Skeletal muscle satellite cell (primary cell): ENCODE measurements at regions not wholly inside any gene's neighbourhood (a gene's known extent, or its start where the extent isn't known, plus 50 kb on each side); places are given as distances from the start of the nearest gene placed in this dataset.

Experiments
- H3K27me3 ChIP-seq: 2 replicates; pipeline ENCODE4 v1.7.0; 2013; ENCODE audit warnings: low read length; ENCODE audit not compliant: control insufficient read depth, insufficient read depth
- H3K36me3 ChIP-seq: 2 replicates; pipeline ENCODE4 v1.7.0; 2013; ENCODE audit warnings: mild to moderate bottlenecking, control low read depth, low read length; ENCODE audit not compliant: insufficient read depth
- H3K4me1 ChIP-seq: 2 replicates; pipeline ENCODE4 v1.7.0; 2013; ENCODE audit warnings: low read length; ENCODE audit not compliant: control insufficient read depth, insufficient read depth
- H3K4me2 ChIP-seq: 2 replicates; pipeline ENCODE4 v1.7.0; 2013; ENCODE audit warnings: mild to moderate bottlenecking, low read length
- H3K4me3 ChIP-seq: 2 replicates; pipeline ENCODE4 v1.7.0; 2013; ENCODE audit warnings: low read length
- H3K9ac ChIP-seq: 2 replicates; pipeline ENCODE4 v1.7.0; 2013; ENCODE audit warnings: mild to moderate bottlenecking, low read depth, low read length, moderate library complexity
- H3K9me3 ChIP-seq: replicated peaks from 2 replicates; pipeline ENCODE4 v1.7.0; 2013; ENCODE audit warnings: mild to moderate bottlenecking, control low read depth, low read length

DNA sequence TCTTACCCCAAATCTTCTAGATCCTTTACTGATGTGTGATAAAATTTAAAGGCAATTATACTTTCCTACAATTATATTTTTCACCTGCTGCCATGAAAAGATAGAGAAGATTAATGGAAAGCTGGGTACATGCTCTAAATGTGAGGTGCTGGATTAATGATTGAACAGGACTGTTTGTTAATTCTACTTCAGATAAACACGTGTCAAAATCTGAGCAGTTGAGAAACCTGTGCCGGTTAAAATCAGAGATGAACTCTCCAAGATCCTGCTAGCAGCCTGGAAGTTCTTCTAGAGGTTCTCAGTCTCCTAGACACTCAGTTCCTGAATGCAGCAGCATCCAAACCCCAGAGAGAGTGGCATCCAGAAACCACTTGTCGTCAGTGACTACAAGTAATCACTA lies 69.2 kb downstream of the INHBA start:
- Histone ChIP-seq H3K36me3 (no peaks in the 10 kb centered on the region), H3K27me3 (no peaks in the 10 kb centered on the region), H3K4me1 (no peaks in the 10 kb centered on the region), H3K9me3 (no peaks in the 10 kb centered on the region), H3K4me2 (no peak overlapping the region), H3K9ac (no peak overlapping the region), H3K4me3 (no peak overlapping the region)

GRCh38 chr7:41630741-41631140 lies 72.1 kb downstream of the INHBA start:
- Histone ChIP-seq H3K9me3 (no peaks in the 10 kb centered on the region), H3K27me3 (no peaks in the 10 kb centered on the region), H3K9ac (no peak overlapping the region), H3K36me3 (no peaks in the 10 kb centered on the region), H3K4me1 (no peaks in the 10 kb centered on the region), H3K4me2 (no peak overlapping the region), H3K4me3 (no peak overlapping the region)

GRCh38 chr7:41629711-41630111 lies 73.2 kb downstream of the INHBA start:
- H3K4me1 ChIP-seq, result no peaks in the 10 kb centered on the region
- no peak overlapping the region for H3K4me2 ChIP-seq
- no peak overlapping the region for H3K4me3 ChIP-seq
- no peak overlapping the region for H3K9ac ChIP-seq
- H3K36me3 ChIP-seq, result no peaks in the 10 kb centered on the region
- H3K9me3 ChIP-seq, result no peaks in the 10 kb centered on the region
- no peaks in the 10 kb centered on the region for H3K27me3 ChIP-seq

DNA sequence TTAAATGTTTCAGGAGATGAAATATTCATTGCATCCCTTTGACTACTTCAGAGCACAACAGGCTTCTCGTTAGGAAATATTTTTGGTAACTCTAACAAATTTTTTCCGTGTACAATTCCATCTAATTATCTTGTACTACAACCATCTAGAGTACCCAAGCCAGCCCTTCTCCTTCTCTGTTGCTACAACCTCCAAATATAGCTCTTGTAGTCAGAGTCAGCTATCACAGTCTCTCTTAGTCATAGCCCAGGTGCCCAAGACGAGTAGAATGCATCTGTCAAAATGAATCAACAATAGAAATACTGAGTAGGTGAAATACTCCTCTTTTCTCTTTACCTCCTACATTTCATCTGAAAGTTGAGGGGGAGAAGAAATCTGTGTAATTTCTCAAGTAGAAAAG lies 74.0 kb downstream of the INHBA start:
- no peaks in the 10 kb centered on the region for H3K27me3 ChIP-seq
- no peaks in the 10 kb centered on the region for H3K36me3 ChIP-seq
- no peaks in the 10 kb centered on the region for H3K4me1 ChIP-seq
- no peak overlapping the region for H3K4me2 ChIP-seq
- H3K9me3 ChIP-seq, result no peaks in the 10 kb centered on the region
- no peak overlapping the region for H3K9ac ChIP-seq
- no peak overlapping the region for H3K4me3 ChIP-seq

- Histone ChIP-seq H3K9ac (no peak overlapping the region), H3K36me3 (no peaks in the 10 kb centered on the region), H3K9me3 (no peaks in the 10 kb centered on the region)
These were observed 75.1 kb downstream of the INHBA start for GRCh38 chr7:41627645-41628298.

DNA sequence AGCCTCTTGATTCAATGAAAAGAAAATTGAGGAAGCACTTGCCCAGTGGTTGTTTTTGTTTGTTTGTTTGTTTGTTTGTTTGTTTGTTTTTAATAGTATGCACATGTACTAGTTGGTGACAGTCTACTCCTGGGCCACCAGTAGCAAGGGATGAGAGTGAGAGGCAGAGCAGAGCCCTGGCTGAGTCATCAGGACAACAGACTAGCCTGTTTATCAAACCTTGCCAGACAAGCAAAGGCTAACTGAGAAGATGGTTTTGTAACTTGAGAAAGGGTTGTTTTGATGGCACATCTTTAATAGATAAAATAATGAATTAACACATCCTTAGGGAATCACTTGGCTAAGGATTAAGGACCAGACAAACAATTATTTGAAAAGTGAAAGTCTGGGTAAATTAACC lies 78.1 kb downstream of the INHBA start:
- no peaks in the 10 kb centered on the region for H3K27me3 ChIP-seq
- no peaks in the 10 kb centered on the region for H3K36me3 ChIP-seq
- H3K4me3 ChIP-seq, result no peak overlapping the region
- no peaks in the 10 kb centered on the region for H3K9me3 ChIP-seq
- no peaks in the 10 kb centered on the region for H3K4me1 ChIP-seq
- no peak overlapping the region for H3K4me2 ChIP-seq
- no peak overlapping the region for H3K9ac ChIP-seq

More at GRCh38 chr7:41627645-41628298, 75.1 kb downstream of the INHBA start:
- H3K4me1 ChIP-seq, result no peaks in the 10 kb centered on the region
- H3K4me3 ChIP-seq, result no peak overlapping the region
- H3K27me3 ChIP-seq, result no peaks in the 10 kb centered on the region
- no peak overlapping the region for H3K4me2 ChIP-seq

DNA sequence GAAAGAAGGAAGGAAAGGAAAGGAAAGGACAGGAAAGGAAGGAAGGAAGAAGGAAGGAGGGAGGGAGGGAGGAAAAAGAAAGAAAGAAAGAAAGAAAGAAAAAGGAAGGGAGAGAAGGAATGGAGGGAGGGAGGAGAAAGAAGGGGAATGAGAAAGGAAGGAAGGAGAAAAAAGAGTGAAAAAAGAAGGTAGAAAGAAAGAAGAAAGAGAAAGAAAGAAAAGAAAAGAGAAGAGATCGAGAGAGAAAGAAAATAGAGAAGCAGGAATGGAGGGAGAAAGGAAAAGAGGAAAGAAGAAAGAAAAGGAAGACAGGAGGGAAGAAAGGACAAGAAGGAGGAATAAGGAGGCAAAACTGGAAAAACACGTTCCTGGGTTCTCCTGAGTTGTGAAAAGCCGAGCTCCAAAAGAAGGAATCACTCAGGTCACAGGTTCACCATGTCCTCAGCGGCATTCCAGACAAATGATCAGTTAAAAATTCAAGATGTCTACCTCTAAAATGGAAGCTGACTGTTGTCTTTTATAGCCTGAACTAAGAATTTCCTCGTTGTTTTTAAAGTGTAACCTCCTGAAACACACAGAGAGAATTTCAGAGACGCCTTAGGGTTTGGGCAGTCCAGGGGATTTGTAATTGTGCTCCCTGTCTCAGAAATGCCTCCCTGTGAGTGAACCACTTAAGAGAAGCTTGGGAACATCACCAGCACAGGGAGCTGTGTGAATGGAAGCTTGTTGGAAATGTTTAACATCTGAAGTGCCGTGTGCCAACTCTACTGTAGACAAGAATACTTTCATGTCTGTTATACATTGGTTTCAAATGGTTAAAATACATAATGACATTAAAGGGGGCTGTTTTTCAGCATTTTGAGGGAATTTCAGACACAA lies 80.7 kb downstream of the INHBA start:
- Histone ChIP-seq H3K27me3 (no peaks in the 10 kb centered on the region), H3K9me3 (no peaks in the 10 kb centered on the region)

GRCh38 chr7:41617987-41618386 lies 84.9 kb downstream of the INHBA start:
- Histone ChIP-seq H3K9me3 (no peaks in the 10 kb centered on the region), H3K4me1 (no peaks in the 10 kb centered on the region), H3K27me3 (no peaks in the 10 kb centered on the region), H3K36me3 (no peaks in the 10 kb centered on the region), H3K4me2 (no peak overlapping the region), H3K4me3 (no peak overlapping the region), H3K9ac (no peak overlapping the region)

More for the DNA sequence above, 80.7 kb downstream of the INHBA start:
- Histone ChIP-seq H3K4me3 (no peak overlapping the region), H3K9ac (no peak overlapping the region), H3K36me3 (no peaks in the 10 kb centered on the region), H3K4me1 (no peaks in the 10 kb centered on the region), H3K4me2 (no peak overlapping the region)

DNA sequence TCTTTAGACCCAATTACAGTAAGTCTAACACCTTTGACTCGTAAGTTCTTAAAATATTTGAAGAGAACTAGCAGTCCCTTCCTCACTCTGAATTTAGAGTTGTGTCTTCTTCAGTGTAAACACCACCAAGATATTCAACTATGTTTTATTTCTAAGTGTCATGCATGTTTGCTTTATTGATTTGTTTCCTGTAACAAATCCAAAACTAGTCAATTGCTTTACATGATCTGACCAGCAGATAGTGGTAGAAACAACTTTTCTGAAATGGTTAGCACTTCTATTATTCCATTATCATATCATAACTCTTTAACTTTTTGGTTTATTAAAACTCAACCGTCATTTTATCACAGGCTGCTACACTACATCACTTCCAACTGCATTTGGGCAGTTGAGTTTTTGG lies 90.1 kb downstream of the INHBA start:
- H3K4me2 ChIP-seq, result no peak overlapping the region
- H3K36me3 ChIP-seq, result no peaks in the 10 kb centered on the region
- H3K4me3 ChIP-seq, result no peak overlapping the region
- no peaks in the 10 kb centered on the region for H3K27me3 ChIP-seq
- H3K9me3 ChIP-seq, result no peaks in the 10 kb centered on the region
- H3K4me1 ChIP-seq, result no peaks in the 10 kb centered on the region
- H3K9ac ChIP-seq, result no peak overlapping the region

DNA sequence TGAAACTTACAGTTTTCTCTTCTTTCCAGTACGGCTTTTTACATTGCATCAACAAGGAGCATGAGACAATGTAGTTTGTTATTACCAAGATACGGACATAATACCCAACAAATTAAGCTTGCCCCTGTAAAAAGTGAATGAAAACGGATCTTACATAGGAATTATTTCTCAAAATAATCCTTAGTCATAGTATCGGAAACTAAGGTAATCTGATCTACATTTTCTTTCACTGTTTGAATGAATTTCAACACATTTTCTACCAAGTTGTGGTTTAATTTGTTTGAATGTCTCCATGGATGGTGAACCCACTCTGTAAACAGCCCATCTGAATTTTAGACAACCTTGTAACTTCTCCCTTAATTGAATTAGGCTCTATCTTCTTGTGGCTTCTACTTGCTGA lies 90.5 kb downstream of the INHBA start:
- Histone ChIP-seq H3K4me3 (no peak overlapping the region), H3K9ac (no peak overlapping the region), H3K36me3 (no peaks in the 10 kb centered on the region), H3K4me2 (no peak overlapping the region), H3K27me3 (no peaks in the 10 kb centered on the region), H3K9me3 (no peaks in the 10 kb centered on the region), H3K4me1 (no peaks in the 10 kb centered on the region)

DNA sequence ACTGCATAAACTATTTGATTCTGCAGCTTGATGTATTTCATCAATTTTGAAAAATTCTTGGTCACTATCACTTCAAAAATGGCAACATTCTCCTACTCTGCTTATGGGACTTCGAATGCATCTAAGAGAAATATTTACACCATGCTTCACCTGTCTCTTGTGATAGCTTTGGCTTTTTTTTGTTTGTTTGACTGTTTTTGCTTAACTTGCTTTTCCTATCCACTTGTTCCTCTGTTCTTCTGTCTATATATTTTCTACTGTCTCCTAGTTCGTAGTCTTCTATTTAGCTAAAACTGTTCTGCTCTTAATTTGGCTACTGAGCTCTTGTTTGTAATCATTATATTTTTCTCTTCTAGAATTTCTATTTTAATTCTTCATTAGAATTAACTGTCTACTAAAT lies 94.4 kb downstream of the INHBA start:
- H3K36me3 ChIP-seq, result no peaks in the 10 kb centered on the region
- no peak overlapping the region for H3K9ac ChIP-seq
- H3K4me1 ChIP-seq, result no peaks in the 10 kb centered on the region
- H3K27me3 ChIP-seq, result no peaks in the 10 kb centered on the region
- no peaks in the 10 kb centered on the region for H3K9me3 ChIP-seq
- no peak overlapping the region for H3K4me3 ChIP-seq
- no peak overlapping the region for H3K4me2 ChIP-seq

DNA sequence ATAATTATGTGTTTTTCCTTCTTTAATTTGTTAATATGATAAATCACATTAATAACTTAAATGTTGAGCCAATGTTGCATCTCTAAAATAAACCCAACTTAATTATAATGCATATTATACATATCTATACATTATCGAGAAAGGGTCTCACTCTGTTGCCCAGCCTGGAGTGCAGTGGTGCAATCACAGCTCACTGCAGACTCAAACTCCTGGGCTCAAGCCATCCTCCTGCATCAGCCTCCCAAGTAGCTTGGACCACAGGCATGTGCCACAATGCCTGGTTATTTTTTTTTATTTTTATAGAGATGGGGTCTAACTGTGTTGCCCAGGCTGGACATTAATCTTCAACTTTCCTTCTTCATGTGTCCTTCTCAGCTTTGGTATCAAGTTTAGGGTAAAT lies 98.9 kb downstream of the INHBA start:
- H3K9me3 ChIP-seq, result no peaks in the 10 kb centered on the region
- H3K36me3 ChIP-seq, result no peaks in the 10 kb centered on the region
- no peak overlapping the region for H3K4me3 ChIP-seq

More for the DNA sequence above, 98.9 kb downstream of the INHBA start:
- Histone ChIP-seq H3K4me1 (no peaks in the 10 kb centered on the region), H3K9ac (no peak overlapping the region), H3K4me2 (no peak overlapping the region), H3K27me3 (no peaks in the 10 kb centered on the region)
